ENCODE measurements at regions not wholly inside any gene's neighbourhood (a gene's known extent, or its start where the extent isn't known, plus 50 kb on each side); places are given as distances from the start of the nearest gene placed in this dataset.
A peak's percentile ranks its signal among the peaks of the same experiment; 100 is the strongest.

DNA sequence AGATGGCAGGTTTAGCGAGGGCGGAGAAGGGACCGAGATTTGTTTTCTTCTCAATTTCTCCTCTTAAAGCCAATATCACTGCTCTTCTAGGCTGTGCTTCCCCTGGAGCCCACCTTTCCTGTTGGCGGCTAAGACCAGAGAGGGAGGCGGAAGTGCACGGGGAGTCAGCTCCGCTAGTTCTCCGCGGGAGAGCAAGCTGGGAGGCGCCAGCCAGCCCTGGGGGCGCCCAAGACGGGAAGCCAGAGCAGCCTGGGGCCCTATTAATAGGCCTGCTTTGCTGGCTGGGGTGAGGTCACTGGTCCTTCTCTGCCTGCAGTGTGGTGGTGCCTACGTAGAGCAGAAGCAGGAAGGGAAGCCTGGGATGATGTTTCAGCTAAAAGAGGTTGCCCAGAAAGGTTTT lies 61.6 kb downstream of the LSM5 start:
- no peak for DNase-seq (ENCODE audit: low spot score)

DNA sequence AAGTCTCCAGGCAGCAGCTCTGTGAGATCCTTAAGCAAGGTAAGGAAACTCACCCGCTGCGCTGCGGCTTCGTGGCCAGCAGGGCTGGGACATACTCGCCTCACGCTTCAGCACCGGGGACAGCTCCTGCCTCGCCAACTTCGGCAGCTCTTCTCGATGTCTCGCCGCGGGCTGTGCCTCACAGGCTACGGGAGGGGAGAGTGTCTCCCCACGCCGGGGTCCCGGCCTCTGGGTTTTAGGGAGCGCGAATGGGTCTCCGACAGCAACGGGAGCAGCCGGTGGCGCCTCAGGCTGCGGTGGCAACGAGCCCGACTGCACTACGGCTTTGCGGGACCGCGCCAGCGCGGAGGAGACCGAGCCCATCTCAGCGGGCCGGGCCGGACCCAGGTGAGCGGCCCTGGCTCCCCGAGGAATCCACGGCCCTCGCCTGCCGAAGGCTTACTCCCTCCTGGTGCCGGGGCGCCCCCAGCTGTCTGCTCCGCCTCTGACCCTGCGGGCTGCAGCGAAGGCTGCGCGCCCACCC lies 62.4 kb downstream of the LSM5 start:
- peak; percentile 21 for DNase-seq (ENCODE audit: low spot score)

DNA sequence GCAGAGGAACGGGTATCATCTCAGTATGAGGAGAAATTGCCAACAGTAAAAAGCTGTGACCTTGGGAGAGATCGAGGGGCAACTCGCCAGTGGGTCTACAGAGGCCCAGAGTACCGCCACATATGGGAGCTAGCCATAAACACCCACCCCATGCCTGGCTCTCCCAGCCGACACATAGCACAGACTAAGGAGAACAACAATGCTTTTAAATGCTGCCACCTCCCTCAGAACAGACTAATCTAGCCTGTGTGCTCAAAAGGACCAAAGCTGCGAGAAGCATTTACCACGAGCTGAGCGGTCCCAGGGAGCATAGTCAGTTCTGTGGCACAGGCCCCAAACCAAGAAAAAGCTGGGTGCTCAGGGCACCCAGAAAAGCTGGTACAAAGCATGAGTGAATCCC lies 73.3 kb downstream of the LSM5 start:
- no peak for DNase-seq (ENCODE audit: low spot score)

DNA sequence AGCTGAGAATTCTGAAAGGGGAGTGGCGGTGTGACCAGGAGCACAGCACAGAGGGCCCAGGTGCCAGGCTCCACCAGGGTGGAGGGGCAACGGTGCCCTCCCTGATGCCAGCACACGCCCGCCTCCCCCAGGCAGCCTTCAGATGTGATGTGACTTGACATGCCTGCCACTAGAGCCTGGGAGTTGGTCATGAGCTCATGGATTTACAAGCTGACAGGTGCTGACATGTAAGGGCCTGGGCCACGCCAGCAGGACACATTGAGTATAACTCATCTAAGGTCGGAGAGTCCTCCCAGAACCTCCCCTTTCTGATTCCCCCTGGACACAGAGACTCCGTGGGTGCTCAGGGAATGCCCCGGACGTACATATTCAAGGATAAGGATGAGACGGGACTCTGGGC lies 74.2 kb downstream of the LSM5 start:
- DNase-seq (ENCODE audit: low spot score) = no peak

DNA sequence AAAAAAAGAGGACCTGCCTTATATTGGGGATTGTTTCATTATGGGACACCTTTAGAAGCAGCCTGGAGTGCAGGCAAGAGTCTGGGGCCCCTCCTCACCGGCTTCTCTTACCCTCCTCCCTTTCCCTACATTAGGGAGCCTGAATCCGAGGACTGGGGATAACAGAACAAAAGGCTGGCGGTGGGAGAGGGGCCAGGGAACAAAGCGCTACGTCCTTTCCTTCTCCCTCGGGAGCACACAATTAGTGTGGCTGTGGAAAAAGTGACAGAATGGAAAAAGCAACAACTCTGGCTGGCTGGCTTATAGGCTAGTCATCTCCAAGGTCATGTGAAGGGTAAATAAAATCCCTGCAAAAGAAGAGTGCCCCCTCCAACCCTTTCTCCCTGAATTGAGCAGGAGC lies 74.7 kb downstream of the LSM5 start:
- DNase-seq (ENCODE audit: low spot score) = no peak

DNA sequence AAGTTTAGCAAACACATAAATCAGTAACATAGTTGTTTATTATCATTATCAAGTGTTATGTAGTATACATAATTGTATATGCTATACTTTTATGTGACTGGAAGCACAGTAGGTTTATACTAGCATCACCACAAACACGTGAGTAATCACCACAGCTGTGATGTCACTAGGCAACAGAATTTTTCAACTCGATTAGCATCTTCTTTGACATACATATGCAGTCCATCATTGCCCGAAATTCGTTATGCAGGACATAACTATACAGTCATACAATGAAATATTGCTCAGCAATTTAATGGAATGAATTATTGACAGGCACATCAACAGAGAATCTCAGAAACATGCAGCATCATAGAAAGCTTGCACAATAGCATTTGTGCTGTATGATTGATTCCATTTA lies 77.7 kb downstream of the LSM5 start:
- no peak for DNase-seq (ENCODE audit: low spot score)

DNA sequence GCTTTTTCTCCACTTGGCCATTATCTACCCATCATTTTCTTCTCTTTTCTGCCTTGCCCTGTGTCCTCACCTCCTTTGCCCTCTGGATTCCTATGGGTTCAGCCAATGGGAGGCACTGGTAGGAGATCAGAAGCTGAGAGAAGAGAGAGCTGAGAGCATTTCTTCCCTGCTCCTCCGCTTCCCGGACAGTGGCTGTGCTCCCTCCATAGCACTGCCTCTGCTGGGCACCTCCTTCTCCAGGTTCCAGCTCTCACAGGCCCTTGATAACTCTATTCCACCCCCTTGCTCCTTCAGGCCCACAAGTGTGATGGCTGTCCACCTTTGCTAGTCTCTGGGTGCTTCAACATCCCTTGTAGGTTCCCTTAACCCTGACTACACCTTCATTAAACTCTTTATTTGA lies 79.6 kb downstream of the LSM5 start:
- DNase-seq (ENCODE audit: low spot score) = no peak

DNA sequence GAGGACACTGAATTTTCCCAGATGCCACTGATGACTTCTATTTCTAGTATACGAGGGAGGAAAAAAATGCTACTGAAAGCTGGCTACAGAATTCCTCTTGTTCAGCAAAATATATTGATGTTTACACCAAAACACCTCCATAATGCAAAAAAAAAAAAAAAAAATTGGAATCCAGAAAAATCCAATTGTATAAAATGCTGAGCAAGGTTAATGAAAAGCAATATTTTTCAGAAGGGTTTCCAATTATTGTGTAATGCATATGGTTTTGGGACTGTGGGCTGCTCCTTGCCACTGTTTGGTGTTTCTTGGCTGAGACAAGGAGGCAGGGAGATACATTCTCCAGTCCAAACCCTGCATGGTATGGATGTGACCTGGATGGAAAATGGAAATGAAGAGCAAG lies 83.8 kb downstream of the LSM5 start:
- no peak for DNase-seq (ENCODE audit: low spot score)

DNA sequence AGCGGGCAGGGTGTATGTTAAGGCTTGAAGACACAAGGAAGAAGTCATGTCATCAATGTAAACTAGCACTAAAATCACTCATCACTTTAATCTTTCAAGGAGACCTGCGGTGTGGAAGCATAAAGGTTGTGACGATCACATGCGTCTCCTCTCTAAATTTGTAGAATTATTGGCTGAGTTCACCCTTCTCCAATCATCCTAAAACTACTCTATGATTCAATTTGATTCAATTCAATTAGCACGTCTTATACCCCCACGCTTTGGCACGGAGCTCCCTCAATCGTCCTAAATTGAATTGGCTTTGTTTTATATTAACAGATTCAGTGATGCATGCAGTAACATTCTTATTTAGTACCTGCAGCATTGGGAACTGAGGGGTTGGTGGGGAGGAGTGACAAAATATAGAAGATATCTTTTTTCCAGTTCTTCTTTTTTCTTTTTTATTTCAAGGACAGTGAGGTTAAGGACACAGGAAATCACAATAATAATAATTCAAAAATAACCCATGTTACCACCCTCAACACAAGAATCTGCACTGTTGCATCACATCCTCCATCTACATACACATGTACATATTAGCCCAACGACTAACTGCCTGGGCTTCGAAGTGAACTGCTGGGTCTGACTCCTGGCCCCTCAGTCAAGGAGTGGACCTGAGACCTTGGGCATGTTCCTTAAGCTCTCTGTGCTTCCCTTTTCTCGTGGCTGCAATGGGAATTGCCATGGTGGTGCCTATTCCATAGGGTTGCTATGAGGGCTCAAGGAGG lies 86.5 kb downstream of the LSM5 start:
- DNase-seq (ENCODE audit: low spot score) = no peak

DNA sequence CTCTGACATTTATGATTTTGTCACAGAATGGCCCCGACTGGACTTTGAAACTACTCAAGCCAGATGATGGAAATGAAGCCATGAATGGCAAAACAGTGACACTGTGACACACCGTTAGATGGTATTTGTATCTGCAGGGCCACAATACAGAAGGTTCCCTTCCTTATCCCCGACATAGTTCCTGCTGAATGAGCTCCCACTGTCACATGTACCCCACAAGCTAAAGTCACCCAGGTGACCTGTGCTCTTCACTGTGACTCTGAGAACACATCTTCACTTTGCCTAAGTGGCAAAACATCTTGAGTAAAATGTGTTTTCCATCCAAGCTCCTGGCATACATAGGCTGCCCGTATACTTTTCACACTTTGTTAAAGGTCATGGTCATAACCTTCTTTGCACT lies 89.5 kb downstream of the LSM5 start:
- DNase-seq (ENCODE audit: low spot score) = no peak

DNA sequence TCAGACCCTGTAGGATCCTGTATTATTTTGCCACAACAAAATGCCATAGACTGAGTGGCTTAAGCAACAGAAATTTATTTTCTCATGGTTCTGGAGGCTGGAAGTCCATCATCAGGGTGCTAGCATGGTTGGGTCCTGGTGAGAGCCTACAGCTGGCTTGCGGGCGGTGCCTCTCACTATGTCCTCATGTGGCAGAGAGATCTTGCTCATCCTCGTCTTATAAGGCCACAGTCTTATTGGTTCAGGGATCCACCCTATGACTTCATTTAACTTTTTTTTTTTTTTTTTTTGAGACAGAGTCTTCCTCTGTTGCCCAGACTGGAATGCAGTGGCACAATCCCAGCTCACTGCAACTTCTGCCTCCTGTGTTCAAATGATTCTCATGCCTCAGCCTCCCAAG lies 90.9 kb downstream of the LSM5 start:
- no peak for DNase-seq (ENCODE audit: low spot score)

DNA sequence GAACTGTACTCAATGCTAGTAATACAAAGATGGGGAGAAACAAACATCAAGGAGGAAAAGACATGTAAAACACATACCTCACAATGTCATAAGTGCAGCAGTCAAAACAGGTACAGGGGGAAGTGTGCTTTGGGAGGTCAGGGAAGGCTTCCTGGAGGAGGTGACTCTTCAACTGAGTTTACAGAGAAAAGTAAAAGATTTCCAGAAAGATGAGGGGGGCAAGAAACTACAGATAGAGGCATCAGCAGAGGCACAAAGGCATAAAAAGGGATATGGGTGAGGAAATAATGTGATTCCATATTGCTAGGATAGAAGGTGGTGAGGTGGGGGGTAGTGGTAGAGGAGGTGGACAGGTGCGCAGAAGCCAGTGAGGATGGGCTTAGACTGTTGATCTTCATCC lies 95.0 kb downstream of the LSM5 start:
- DNase-seq (ENCODE audit: low spot score) = no peak

DNA sequence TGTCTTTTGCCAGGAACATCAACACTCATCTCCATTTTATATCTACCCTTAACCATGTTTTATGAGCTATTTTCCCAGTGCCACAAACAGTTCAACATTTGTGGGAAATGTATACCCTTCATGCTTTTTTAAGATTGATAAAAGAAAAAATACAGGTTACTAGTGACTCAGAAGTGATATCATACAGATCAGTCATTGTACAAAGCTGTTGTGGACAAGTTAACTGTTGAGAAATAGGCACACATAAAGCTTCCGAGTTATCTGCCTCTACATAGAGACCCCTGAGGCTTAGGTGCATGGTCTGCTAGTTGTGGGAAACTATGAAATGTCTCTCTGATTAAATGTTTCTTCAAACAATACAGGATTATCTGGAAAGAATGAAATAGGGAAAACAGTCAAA lies 96.3 kb downstream of the LSM5 start:
- DNase-seq (ENCODE audit: low spot score) = no peak

DNA sequence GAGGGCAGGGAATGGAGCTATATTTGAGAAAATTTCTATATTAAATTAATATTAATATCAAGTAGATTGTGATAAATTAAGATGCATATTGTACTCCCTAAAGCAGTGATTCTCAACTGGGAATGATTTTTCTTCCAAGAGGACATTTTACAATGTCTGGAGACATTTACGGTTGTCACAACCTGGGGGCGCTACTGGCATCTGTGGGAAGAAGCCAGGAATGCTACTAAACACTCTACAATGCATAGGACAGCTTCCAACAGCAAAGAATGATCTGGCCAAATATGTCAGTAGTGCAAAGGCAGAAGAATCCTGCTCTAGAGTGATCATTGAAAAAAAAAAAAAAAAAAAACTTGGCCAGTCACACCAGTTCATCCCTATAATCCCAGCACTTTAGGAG lies 100.0 kb downstream of the LSM5 start:
- DNase-seq (ENCODE audit: low spot score) = no peak

DNA sequence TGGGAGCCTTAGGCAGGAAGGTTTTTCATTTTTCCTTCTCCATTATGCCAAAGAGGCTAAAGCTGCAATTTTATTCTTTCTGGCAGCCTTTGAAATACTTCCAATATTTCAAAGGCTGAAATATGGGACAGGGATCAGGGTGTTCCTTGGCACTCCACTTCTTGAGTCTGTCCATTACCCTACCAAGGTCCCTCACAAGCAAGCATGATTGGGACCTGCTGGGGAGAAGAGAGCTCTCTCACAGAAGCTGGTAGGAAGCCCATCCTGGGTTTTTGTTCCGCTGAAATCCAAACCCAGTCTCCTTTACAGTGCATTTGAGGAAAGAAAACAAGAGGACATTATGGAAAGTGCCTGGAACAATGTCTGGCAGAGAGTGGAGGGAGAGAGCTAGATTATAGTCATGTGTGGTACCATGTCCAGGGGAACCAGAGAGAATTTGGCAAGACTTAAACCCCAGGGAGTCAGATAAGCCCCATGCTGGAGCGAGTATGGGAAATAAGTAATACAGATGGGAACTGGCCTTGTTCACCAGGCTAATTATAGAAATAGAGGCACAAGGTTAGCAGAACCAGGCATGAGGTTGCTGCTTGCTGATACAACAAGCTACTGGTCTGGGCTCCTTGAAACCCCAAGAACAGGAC lies 104.7 kb downstream of the LSM5 start:
- DNase-seq (ENCODE audit: low spot score) = no peak

DNA sequence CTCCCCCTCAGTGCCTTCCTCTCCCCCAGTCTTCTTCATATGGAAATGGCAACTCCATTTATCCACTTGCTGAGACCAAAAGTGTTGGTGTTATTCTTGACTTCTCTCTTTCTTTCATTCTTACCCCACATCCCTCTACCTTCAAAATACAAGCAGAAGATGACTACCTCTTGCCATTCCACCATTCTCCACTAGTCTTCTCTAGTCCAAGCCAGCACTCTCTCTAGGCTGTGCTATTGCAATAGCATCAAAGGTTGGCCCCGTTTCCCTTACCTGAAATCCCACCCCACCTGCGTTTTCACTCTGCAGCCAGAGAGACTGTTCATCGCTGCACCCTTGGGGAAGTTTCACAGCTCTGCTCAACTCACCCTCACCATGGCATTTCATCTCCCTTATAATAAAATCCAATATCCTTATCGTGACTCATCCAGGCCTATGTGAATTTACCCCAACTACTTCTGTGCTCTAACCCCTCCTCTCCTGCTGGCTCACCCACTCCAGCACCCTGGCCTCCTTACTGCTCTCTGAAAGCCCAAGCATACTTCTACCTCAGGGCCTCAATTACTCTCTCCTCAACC lies 109.1 kb downstream of the LSM5 start:
- no peak for DNase-seq (ENCODE audit: low spot score)

DNA sequence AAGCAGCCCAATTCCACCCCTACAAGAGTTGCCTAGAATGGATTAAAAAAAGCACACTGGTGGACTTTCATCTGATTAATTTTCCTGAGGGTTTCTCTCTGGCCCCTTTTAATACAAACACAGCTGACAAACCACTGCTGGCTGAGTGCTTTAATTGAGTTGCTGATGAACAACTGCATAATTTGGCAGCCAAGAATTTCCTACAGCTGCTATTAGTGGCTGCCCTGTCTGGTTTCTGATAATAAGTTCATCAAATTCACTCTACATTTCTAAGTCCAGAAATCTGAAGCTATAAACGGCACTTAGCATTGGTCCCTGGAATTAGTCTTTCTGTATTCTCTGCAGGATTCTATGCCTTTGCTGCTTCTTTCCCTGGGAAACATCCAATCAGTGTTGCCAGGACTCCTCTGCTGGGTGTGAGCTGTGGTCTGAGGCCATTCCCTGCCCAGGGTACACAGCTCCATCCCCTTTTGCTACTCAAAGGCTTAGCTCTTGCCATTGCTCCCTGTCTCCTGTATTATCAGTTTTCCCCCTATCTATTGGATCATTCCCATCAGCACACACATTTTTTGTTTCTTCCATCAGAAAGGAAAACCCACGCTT lies 110.6 kb downstream of the LSM5 start:
- DNase-seq (ENCODE audit: low spot score) = no peak

DNA sequence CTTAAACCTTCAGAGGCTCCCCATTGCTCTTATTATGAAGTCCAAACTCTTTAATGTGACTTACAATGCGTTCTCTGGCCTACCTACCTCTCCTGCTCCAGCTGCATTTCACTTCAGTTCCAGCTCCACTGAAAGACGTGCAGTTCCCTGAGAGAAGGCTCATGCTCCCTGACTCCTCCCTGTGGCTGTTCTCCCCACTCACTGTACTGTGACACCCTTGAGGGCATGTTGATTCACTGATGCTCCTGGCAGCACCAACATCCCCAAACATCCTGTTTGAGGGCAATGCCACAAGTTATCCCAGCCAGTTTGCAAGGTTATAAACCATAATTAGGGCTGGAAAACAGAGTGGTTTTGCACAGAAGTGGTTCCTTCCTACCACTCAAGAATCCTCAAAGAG lies 111.2 kb downstream of the LSM5 start:
- DNase-seq (ENCODE audit: low spot score) = no peak

DNA sequence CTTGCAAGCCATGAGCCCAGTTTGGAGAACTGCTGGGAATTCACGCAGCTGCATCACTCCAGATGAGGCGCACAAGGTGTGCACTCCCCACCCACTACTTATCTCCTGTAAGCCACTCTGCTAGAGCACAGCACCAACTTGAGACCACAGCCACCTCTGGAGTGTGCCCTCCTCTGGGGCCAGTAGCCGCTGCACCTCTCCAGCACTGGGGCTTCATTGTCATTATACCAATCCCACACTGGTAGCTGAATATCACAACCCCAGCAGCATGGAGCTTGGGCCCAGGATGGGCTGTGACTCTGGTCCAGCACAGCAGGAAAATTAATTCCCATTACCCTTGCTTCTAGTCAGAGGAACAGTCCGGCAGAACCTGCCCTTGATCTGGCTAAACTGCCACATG lies 125.6 kb downstream of the LSM5 start:
- DNase-seq (ENCODE audit: low spot score) = no peak

DNA sequence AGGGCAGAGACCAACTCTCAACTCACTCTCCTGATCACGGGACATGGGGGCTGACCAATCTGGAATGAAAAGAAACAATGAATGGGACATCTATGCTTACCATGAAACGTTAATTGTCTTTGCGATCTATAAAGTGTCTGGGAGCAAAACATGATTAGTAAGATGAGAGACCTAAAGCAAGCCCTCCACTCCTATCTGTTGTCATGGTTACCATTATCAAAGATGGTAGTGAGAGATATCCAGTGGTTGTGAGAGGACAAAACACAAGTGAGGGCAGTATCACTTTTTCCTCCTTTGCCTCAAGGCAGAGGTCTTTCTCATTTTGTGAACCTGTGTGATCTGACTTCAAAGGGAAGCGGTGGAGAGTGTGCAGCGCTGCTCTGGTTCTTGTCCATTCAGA lies 130.1 kb downstream of the LSM5 start:
- DNase-seq (ENCODE audit: low spot score) = no peak

DNA sequence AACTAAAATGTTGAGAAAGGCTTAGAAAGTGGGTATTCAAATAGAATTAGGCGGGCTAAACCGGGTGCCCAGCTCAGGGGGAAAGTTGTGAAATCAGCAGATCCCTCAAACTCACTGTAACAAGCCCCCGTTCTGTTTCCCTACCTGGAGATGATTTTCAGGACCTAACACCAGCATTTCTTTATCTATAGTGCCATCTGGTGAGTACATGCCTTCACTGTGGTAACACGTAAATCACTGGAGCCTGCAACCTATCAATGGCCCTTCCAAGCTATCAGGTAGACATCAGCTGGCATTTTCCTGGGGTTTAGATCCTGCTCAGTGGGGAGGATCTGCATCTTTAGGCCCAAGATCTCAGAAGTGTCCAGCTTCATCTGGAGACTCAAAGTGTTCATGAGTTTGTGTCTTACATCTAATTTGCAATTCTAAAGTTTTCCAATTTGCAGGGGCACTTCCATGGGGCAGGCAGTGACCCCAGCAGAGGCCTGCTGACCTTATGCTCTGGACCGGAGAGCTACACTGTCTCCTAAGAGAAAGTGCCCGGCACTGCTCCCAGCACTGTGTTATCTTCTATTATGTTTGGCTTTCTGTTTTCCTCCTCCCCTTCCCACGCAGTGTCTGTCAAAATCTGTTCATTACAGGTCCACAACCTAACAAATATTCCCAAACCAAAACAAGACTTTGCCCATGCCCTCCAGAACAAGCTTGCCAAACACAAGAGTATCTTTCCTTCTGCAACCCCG lies 132.5 kb downstream of the LSM5 start:
- no peak for DNase-seq (ENCODE audit: low spot score)

DNA sequence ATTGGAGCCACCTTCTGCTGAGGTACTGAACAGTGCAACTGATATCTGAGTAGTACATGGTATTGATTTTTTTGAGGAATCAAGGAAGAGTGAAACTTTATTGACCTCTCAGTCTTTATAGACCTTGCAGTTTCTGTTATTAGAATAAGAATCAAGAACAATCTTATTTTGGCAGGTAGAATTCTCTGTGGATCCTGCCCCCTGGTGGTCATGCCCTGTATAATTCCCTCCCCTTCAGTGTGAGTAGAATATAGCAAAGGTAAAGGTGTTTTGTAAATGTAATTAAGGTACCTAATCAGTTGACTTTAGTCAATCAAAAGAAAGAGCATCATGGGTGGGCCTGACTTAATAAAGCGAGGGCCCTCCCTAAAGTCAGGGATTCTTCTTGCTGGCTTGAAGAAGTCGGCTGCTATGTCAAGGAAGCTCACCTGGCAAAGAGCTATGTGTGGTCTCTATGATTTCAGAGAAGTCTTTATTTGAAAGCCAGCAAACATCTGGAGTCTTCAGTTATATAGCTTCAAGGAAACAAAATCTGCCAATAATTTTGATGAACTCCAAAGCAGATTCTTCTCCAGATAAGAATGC lies 142.8 kb downstream of the LSM5 start:
- DNase-seq (ENCODE audit: low spot score) = no peak
